ENCODE measurements at regions not wholly inside any gene's neighbourhood (a gene's known extent, or its start where the extent isn't known, plus 50 kb on each side); places are given as distances from the start of the nearest gene placed in this dataset.

- no peak for DNase-seq (ENCODE audit: low spot score)
Observed at GRCh38 chr16:64823481-64824075, 298.3 kb downstream of the CDH11 start.

GRCh38 chr16:64809876-64810629 is 311.8 kb downstream of the CDH11 start:
- no peak for DNase-seq (ENCODE audit: low spot score)

GRCh38 chr16:64808474-64808873 is 313.4 kb downstream of the CDH11 start:
- no peak for DNase-seq (ENCODE audit: low spot score)

GRCh38 chr16:64791756-64792155 is 330.1 kb downstream of the CDH11 start:
- DNase-seq (ENCODE audit: low spot score), result no peak

- no peak for DNase-seq (ENCODE audit: low spot score)
Observed at GRCh38 chr16:64784635-64785034, 337.2 kb downstream of the CDH11 start.

- no peak for DNase-seq (ENCODE audit: low spot score)
Observed at GRCh38 chr16:64782484-64782883, 339.4 kb downstream of the CDH11 start.

GRCh38 chr16:64780445-64780844 is 341.4 kb downstream of the CDH11 start:
- no peak for DNase-seq (ENCODE audit: low spot score)

GRCh38 chr16:64778777-64779176 is 343.1 kb downstream of the CDH11 start:
- no peak for DNase-seq (ENCODE audit: low spot score)

GRCh38 chr16:64773638-64774037 is 348.2 kb downstream of the CDH11 start:
- DNase-seq (ENCODE audit: low spot score), result no peak

- DNase-seq (ENCODE audit: low spot score), result no peak
Observed at GRCh38 chr16:64773184-64773583, 348.7 kb downstream of the CDH11 start.

GRCh38 chr16:64771273-64771672 is 350.6 kb downstream of the CDH11 start:
- DNase-seq (ENCODE audit: low spot score), result no peak

- no peak for DNase-seq (ENCODE audit: low spot score)
Observed at GRCh38 chr16:64762211-64762610, 359.7 kb downstream of the CDH11 start.

GRCh38 chr16:64754279-64754678 is 367.6 kb downstream of the CDH11 start:
- DNase-seq (ENCODE audit: low spot score), result no peak

GRCh38 chr16:64751906-64752305 is 370.0 kb downstream of the CDH11 start:
- DNase-seq (ENCODE audit: low spot score), result no peak

GRCh38 chr16:64749346-64749745 is 372.5 kb downstream of the CDH11 start:
- no peak for DNase-seq (ENCODE audit: low spot score)

GRCh38 chr16:64745258-64745930 is 376.5 kb downstream of the CDH11 start:
- no peak for DNase-seq (ENCODE audit: low spot score)

- no peak for DNase-seq (ENCODE audit: low spot score)
Observed at GRCh38 chr16:64742455-64743223, 379.2 kb downstream of the CDH11 start.

GRCh38 chr16:64740261-64740660 is 381.6 kb downstream of the CDH11 start:
- no peak for DNase-seq (ENCODE audit: low spot score)

- DNase-seq (ENCODE audit: low spot score), result no peak
Observed at GRCh38 chr16:64738321-64738960, 383.4 kb downstream of the CDH11 start.

GRCh38 chr16:64736857-64737256 is 385.0 kb downstream of the CDH11 start:
- DNase-seq (ENCODE audit: low spot score), result no peak

GRCh38 chr16:64731891-64732290 is 390.0 kb downstream of the CDH11 start:
- DNase-seq (ENCODE audit: low spot score), result no peak

- DNase-seq (ENCODE audit: low spot score), result no peak
Observed at GRCh38 chr16:64730261-64730660, 391.6 kb downstream of the CDH11 start.

Measured in HuH-7 (cell line).